BJ (cell line): ENCODE measurements at regions not wholly inside any gene's neighbourhood (a gene's known extent, or its start where the extent isn't known, plus 50 kb on each side); places are given as distances from the start of the nearest gene placed in this dataset.

Source experiments
- CTCF ChIA-PET: fragments of 350-600 bp; formaldehyde crosslinking; extraction: SDS; loops from one replicate; lab custom pipeline; 2021; ENCODE audit warnings: antibody characterized with exemption, inconsistent platforms; lab: Yijun Ruan, JAX
- POLR2A ChIA-PET: fragments of 300-600 bp; sonication (Branson Sonifier 250); formaldehyde crosslinking; extraction: SDS; loops from one replicate; lab custom pipeline; 2021; ENCODE audit warnings: antibody characterized with exemption; lab: Charles Lee
- DNase-seq: peaks from one replicate; pipeline ENCODE4 v3.0.0-alpha.2; 2011; ENCODE audit warnings: low read depth
- H3K27me3 ChIP-seq: 2 replicates; pipeline ENCODE4 v1.6.0; 2011; ENCODE audit warnings: low read length; ENCODE audit not compliant: control insufficient read depth, insufficient read depth
- H3K36me3 ChIP-seq: 2 replicates; pipeline ENCODE4 v1.5.1; 2011; ENCODE audit warnings: low read length; ENCODE audit not compliant: control insufficient read depth, insufficient read depth
- H3K4me3 ChIP-seq: 2 replicates; pipeline ENCODE4 v1.5.1; 2011; ENCODE audit warnings: low read depth, mild to moderate bottlenecking, control low read depth, low read length
- CTCF ChIP-seq: IDR thresholded peaks from 2 replicates; pipeline ENCODE4 v1.5.1; 2011; ENCODE audit warnings: low read depth, mild to moderate bottlenecking, control low read depth, inconsistent platforms, low read length, moderate library complexity; ENCODE audit not compliant: insufficient read depth

- Histone ChIP-seq H3K4me3 (no peak overlapping the region), H3K27me3 (no peaks in the 10 kb centered on the region), H3K36me3 (no peaks in the 10 kb centered on the region)
- no peak for TF ChIP-seq CTCF
- DNase-seq, result no peak
- ChIA-PET CTCF (no interaction called here), POLR2A (no interaction called here)
These were observed 574.8 kb downstream of the HACE1 start for GRCh38 chr6:104284872-104285271.

- DNase-seq, result no peak
- Histone ChIP-seq H3K27me3 (no peaks in the 10 kb centered on the region), H3K4me3 (no peak overlapping the region), H3K36me3 (no peaks in the 10 kb centered on the region)
- POLR2A ChIA-PET, result no interaction called here
- CTCF ChIA-PET, result no interaction called here
- no peak for TF ChIP-seq CTCF
These were observed 577.1 kb downstream of the HACE1 start for GRCh38 chr6:104282581-104282980.

- Histone ChIP-seq H3K4me3 (no peak overlapping the region), H3K27me3 (no peaks in the 10 kb centered on the region), H3K36me3 (no peaks in the 10 kb centered on the region)
- ChIA-PET POLR2A (no interaction called here), CTCF (no interaction called here)
- no peak for DNase-seq
- TF ChIP-seq CTCF, result no peak
These were observed 578.3 kb downstream of the HACE1 start for GRCh38 chr6:104281370-104281769.

GRCh38 chr6:104268389-104268788 is 591.3 kb downstream of the HACE1 start:
- ChIA-PET POLR2A (no interaction called here), CTCF (interaction anchor here (1.1 kb wide), 1 partner anchor 11 kb away, joined by 3 read pairs; no protein-coding TSS in a partner anchor)
- Histone ChIP-seq H3K4me3 (no peak overlapping the region), H3K36me3 (no peaks in the 10 kb centered on the region), H3K27me3 (no peaks in the 10 kb centered on the region)
- DNase-seq, result no peak
- no peak for TF ChIP-seq CTCF

- no peak for TF ChIP-seq CTCF
- H3K4me3 ChIP-seq, result no peak overlapping the region
- POLR2A ChIA-PET, result no interaction called here
- H3K36me3 ChIP-seq, result no peaks in the 10 kb centered on the region
- H3K27me3 ChIP-seq, result no peaks in the 10 kb centered on the region
- no peak for DNase-seq
- CTCF ChIA-PET, result no interaction called here
These were observed 592.8 kb downstream of the HACE1 start for GRCh38 chr6:104266922-104267321.
